GM19324 (cell line): ENCODE measurements at regions not wholly inside any gene's neighbourhood (a gene's known extent, or its start where the extent isn't known, plus 50 kb on each side); places are given as distances from the start of the nearest gene placed in this dataset.

Source experiments
- ATAC-seq: cut with Tn5 transposase; IDR thresholded peaks from one replicate; pipeline ENCODE4 v1.9.1; 2021; ENCODE audit warnings: mild to moderate bottlenecking, moderate library complexity; ENCODE audit not compliant: unreplicated experiment, low FRiP score

- ATAC-seq, result no peak
Measured at GRCh38 chr9:106400170-106400569, 462.8 kb upstream of the ZNF462 start.

DNA sequence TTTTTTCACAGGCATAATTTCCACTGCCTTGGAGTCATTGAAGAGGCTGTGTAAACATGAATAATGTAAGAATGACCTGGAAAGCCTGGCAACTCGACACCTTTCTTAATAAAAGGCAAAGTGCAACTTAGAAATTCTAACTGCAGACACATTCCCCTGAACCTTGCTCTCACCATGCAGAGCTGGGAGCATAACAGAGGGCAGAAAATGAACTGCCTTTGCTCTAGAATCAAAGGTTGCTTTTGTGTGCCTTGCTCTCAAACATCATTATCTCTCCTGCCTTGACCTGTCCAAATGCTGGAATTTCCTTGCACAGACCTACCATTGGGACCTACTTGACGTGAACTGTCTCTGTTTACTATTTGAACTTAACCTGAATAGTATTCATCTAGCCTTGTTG, 462.0 kb upstream of the ZNF462 start:
- no peak for ATAC-seq

- ATAC-seq, result no peak
Measured at GRCh38 chr9:106403081-106403480, 459.9 kb upstream of the ZNF462 start.

DNA sequence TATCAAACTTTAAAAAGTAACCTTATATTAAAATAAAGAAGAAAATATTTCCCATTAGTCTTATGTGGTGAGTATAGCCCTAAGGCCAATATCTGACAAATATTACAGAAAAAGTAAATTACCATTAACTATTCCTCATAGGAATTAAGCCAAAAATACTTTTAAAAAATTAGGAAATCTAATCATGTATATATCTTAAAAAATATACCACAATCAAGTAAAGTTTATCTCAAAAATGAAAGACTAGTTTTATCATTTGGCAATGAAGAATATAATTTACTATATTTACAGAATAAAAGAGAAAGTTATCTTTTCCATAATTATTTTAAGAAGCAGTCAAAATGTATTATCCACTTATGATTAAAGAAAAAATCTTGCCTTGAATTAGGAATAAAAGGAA, 458.8 kb upstream of the ZNF462 start:
- ATAC-seq, result no peak

GRCh38 chr9:106405871-106406435, 457.0 kb upstream of the ZNF462 start:
- ATAC-seq, result no peak

DNA sequence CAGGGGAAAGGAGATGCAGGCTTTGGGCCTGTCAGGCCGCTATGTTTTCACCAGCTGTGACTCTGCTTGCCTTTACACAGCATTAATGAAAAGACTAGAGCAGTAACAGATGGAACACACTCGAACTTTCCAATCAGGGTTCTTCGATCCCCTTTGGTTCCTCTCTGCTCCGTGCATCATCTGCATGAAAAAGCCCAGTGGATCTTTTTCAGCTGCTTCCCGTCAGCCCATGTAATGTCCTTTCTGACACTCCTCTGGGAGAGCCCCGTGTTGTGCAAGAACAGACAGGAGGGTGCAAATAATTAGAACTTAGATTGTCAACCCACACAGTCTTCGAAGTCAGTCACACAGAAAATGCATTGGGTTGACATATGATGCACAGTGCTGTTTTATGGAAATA, 448.9 kb upstream of the ZNF462 start:
- no peak for ATAC-seq

DNA sequence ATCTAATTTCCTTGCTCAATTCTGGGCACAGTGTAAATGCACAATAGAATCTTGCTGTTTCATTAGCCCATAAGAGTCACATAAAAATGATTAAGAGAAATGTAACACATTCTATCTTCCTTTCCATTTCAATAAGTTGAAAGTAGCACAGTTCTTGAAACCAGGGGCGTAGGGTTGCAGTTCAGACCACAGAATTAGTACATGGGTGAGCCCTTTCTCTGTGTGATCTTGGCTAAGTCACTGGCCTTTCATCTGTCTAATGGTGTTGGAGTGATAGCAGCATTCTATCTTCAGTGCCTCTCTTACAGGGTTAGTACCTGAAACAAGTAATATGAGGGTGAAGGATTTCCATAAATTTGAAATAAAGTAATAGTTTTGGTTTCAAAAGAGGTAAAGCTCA, 445.3 kb upstream of the ZNF462 start:
- no peak for ATAC-seq

DNA sequence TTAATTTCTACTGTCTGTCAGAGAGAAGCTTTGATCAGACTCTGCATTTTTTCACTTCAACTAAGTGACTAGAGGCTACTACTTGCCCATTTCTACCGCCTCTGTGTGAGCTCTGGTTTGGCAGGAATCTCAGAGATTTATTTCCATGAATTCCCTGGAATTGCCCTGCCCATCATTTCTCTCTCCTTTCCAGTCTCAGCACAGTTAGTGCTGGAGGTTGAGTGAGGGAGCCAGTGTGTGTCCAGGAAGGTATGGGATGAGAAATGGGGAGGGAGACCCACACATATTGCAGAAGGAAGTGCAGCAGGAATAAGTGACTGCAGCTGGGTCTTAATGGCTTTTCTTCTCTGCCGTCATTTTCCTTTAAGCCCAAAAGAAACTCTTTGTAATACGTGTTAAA, 443.1 kb upstream of the ZNF462 start:
- no peak for ATAC-seq

- peak; percentile 62 for ATAC-seq
Measured at GRCh38 chr9:106420511-106420944, 442.4 kb upstream of the ZNF462 start.

DNA sequence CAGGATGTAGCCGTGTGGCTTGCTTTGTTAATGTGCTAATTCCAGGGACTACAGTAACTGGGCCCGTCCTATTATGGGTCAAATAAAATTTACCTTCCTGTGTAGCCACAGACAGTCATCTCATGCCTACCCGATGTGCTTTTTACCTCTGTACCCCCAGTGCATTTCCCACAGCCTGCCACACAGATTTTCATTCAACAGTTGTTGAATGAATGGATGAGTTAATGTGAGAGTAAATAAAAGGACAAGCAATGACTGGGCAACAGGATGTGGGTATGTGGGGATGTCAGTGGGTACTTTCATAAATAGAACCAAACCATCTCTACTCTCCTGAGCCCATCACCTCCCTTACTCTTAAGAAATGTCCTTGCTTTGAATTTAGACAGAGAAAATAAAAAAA, 441.2 kb upstream of the ZNF462 start:
- no peak for ATAC-seq

DNA sequence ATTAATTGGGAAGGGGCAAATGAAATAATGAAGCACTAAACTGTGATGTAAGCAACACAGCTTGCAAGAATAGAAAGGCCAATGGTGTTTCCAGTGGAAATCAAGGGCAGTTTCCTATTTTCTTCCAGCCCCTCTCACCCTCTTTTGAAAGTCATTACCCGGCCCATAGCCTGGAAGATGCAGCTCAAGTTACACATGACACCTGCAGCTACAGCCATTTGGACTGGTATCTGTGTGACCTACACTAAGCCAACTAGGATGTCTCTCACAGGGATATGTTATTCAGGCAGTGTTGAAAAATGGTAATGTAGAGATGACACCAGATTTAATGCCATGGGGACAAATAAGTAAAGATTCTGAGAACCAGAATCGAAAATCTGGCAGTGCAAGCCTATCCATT, 439.4 kb upstream of the ZNF462 start:
- no peak for ATAC-seq

DNA sequence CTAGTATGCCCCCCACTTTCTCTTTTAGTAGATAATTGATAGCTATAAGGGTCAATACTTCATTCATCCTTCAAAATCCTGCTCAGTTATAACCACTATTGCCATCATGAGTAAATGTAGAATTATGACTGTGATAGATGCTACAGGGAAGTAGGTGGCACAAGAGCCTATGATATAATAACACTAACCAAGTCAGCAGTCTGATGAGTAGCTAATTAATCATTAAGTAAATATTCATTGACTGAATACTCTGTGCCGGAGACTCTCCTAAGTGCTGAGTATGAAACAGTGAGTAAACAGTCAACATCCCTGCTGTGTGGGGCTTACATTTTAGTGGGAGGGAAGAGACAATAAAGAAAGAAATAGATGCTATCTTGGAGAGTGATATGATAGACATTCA, 430.3 kb upstream of the ZNF462 start:
- no peak for ATAC-seq

GRCh38 chr9:106438928-106439327, 424.0 kb upstream of the ZNF462 start:
- ATAC-seq, result no peak

DNA sequence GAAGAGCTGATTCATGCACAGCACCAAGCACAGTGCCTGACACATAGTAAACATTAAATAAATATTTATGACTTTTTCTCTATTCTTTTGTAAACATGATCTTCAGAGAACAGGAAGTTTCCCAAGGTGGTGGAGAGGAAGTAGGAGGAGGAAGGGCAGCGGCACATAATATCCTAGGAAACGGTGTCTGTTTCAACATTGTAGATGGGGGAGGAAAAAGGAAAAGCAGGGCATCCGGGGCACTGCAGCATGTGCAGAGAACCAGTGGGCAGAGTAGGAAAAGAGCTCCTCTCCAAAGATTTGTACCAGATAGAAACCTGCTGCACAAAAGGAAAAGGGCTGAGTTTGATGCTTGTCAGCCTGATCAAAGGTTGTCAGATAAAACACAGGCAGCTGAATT, 421.7 kb upstream of the ZNF462 start:
- no peak for ATAC-seq

- no peak for ATAC-seq
Measured at GRCh38 chr9:106443520-106443919, 419.4 kb upstream of the ZNF462 start.

- no peak for ATAC-seq
Measured at GRCh38 chr9:106445107-106445506, 417.9 kb upstream of the ZNF462 start.

DNA sequence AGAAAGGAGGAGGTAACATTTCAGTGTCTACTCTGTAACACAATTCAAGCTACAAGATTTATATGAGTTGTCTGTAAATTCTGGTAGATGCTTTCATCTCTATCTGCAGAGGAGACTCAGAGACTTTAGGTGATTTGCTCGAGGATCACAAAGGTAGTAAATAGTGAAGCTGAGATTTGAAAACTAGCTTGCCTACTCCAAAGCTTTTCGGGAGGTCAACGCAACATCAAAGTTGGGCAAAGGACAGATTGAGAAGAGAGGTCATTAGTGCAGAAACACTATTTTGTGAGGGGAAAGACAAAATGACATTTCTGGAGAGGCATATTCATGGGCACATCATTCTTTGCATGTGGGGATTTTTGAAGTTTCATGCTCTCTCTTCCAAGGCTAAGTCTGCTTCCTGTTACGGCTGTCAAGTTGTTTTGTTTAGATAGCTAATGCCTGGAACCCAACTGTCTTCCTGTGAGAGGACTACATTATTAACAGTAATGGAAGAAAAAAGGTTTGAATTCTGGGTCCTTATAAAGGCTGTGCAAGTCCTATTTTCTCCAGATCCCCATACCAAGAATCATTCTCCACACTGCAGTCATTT, 413.5 kb upstream of the ZNF462 start:
- no peak for ATAC-seq

- ATAC-seq, result no peak
Measured at GRCh38 chr9:106450549-106450948, 412.4 kb upstream of the ZNF462 start.

GRCh38 chr9:106451223-106451622, 411.7 kb upstream of the ZNF462 start:
- ATAC-seq, result no peak

DNA sequence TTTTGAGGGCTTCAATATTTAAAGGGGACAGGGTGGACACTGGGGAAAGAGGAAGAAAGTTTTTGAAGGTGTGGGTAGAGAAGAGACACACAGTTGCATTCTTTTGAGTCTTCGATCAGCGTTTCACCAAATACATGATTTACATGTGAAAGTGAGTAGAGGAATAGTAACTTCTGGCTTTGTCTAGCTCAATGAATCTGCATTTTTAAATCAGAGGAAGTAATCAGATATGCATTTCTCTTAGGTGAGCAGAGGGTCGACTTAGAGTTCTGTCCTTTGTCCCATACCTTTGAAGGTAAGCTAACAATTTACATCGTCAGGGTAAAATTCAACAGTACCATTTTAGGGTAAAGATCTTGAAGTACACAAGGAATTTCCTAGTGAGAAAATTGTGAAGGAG, 406.4 kb upstream of the ZNF462 start:
- no peak for ATAC-seq

DNA sequence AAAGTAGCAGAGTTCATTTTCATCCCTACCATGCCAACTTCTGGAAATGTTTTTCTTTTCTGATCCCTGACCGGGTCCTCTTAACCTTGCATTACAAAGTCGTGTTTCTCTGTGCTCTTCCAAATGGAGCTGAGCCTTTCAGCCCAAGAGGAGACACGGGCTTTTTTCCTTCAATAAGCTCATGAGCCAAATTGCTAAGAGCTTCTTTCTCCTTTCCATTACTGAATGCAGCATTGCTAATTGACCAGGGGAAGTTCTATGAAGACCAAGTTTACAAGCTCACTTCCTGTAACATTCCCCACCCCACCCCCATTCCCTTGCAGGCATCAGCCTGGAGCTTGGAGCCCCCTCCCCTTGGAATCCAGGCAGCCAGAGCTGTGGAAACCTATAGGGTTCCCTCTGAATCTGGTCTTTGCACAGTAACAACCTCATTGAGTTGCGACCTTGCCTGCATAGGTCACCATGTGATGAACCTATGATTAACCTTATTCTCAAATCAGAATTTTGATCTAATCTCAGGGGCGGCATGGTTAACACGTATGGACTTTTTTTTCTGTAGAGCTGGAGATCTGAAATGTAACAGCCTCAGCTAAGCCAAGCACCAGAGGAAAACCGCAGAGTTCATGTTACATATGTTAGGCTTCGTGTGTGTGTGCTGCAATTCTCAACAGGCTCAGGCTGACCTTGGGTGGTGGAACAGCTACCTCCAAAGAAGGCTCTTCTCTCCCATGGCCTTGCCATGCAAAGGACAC, 395.7 kb upstream of the ZNF462 start:
- ATAC-seq, result no peak

GRCh38 chr9:106467865-106468164, 395.2 kb upstream of the ZNF462 start:
- no peak for ATAC-seq
